ENCODE measurements at regions not wholly inside any gene's neighbourhood (a gene's known extent, or its start where the extent isn't known, plus 50 kb on each side); places are given as distances from the start of the nearest gene placed in this dataset.

- H3K36me3 ChIP-seq (ENCODE audit: control insufficient read depth in 2 of 3, insufficient read depth in 3 of 3, low read length in 3 of 3), result no peaks in the 10 kb centered on the region
- no peaks in the 10 kb centered on the region for H3K4me1 ChIP-seq (ENCODE audit: control insufficient read depth in 2 of 3, insufficient read depth in 2 of 3, low read depth in 1 of 3, low read length in 3 of 3)
- no peaks in the 10 kb centered on the region for H3K9me3 ChIP-seq (ENCODE audit: control insufficient read depth in 2 of 3, insufficient read depth in 1 of 3, low read length in 3 of 3)
- intact Hi-C loops (cut with DNase I), result no loop called here
- H3K9ac ChIP-seq (ENCODE audit: low read length in 3 of 3), result no peak overlapping the region
- FAIRE-seq, result no peak
- TF ChIP-seq CTCF (IDR thresholded peaks at IDR 0.05; ENCODE audit: borderline replicate concordance, extremely low read depth, insufficient read depth), result no peak
- H3K27ac ChIP-seq (ENCODE audit: low read depth in 2 of 2, low read length in 2 of 2), result no peak overlapping the region
- DNase-seq, result no peak
- H3K4me3 ChIP-seq (ENCODE audit: low read length in 3 of 3), result no peak overlapping the region
- no peaks in the 10 kb centered on the region for H3K27me3 ChIP-seq (ENCODE audit: control insufficient read depth, insufficient read depth, low read length)
Measured at GRCh38 chr12:38456537-38457120, 140.1 kb downstream of the ALG10B start.

GRCh38 chr12:38465020-38465419, 148.4 kb downstream of the ALG10B start:
- Histone ChIP-seq H3K27me3 (ENCODE audit: control insufficient read depth, insufficient read depth, low read length) (no peaks in the 10 kb centered on the region), H3K9me3 (ENCODE audit: control insufficient read depth in 2 of 3, insufficient read depth in 1 of 3, low read length in 3 of 3) (no peaks in the 10 kb centered on the region), H3K9ac (ENCODE audit: low read length in 3 of 3) (no peak overlapping the region), H3K36me3 (ENCODE audit: control insufficient read depth in 2 of 3, insufficient read depth in 3 of 3, low read length in 3 of 3) (no peaks in the 10 kb centered on the region), H3K4me1 (ENCODE audit: control insufficient read depth in 2 of 3, insufficient read depth in 2 of 3, low read depth in 1 of 3, low read length in 3 of 3) (no peaks in the 10 kb centered on the region), H3K27ac (ENCODE audit: low read depth in 2 of 2, low read length in 2 of 2) (no peak overlapping the region), H3K4me3 (ENCODE audit: low read length in 3 of 3) (no peak overlapping the region)
- FAIRE-seq (no peak), DNase-seq (no peak)
- intact Hi-C loops (cut with DNase I), result no loop called here
- TF ChIP-seq CTCF (IDR thresholded peaks at IDR 0.05; ENCODE audit: borderline replicate concordance, extremely low read depth, insufficient read depth), result no peak

GRCh38 chr12:38469715-38470114, 153.1 kb downstream of the ALG10B start:
- Histone ChIP-seq H3K27me3 (ENCODE audit: control insufficient read depth, insufficient read depth, low read length) (no peaks in the 10 kb centered on the region), H3K4me1 (ENCODE audit: control insufficient read depth in 2 of 3, insufficient read depth in 2 of 3, low read depth in 1 of 3, low read length in 3 of 3) (no peaks in the 10 kb centered on the region), H3K36me3 (ENCODE audit: control insufficient read depth in 2 of 3, insufficient read depth in 3 of 3, low read length in 3 of 3) (no peaks in the 10 kb centered on the region), H3K9ac (ENCODE audit: low read length in 3 of 3) (no peak overlapping the region), H3K4me3 (ENCODE audit: low read length in 3 of 3) (no peak overlapping the region), H3K27ac (ENCODE audit: low read depth in 2 of 2, low read length in 2 of 2) (no peak overlapping the region), H3K9me3 (ENCODE audit: control insufficient read depth in 2 of 3, insufficient read depth in 1 of 3, low read length in 3 of 3) (no peaks in the 10 kb centered on the region)
- FAIRE-seq, result no peak
- no peak for TF ChIP-seq CTCF (IDR thresholded peaks at IDR 0.05; ENCODE audit: borderline replicate concordance, extremely low read depth, insufficient read depth)
- intact Hi-C loops (cut with DNase I), result no loop called here
- DNase-seq, result no peak
